H9 (cell line): ENCODE measurements at regions not wholly inside any gene's neighbourhood (a gene's known extent, or its start where the extent isn't known, plus 50 kb on each side); places are given as distances from the start of the nearest gene placed in this dataset.

ENCODE experiments used
- DNase-seq: peaks from one replicate; pipeline ENCODE4 v3.0.0-alpha.2; 2017
- H2AFZ ChIP-seq: one replicate; pipeline ENCODE4 v1.6.1; 2013; ENCODE audit warnings: mild to moderate bottlenecking, low read length, control low read depth, moderate library complexity
- H2AK5ac ChIP-seq: 2 replicates; pipeline ENCODE4 v1.6.1; 2013; ENCODE audit warnings: low read length, control low read depth, mixed read lengths; ENCODE audit not compliant: insufficient read length
- H2BK120ac ChIP-seq: one replicate; pipeline ENCODE4 v1.6.1; 2013; ENCODE audit warnings: low read depth, mild to moderate bottlenecking, low read length, control low read depth, inconsistent platforms; ENCODE audit not compliant: poor library complexity, severe bottlenecking
- H2BK12ac ChIP-seq: 2 replicates; pipeline ENCODE4 v1.6.1; 2013; ENCODE audit warnings: low read length, control low read depth, mixed read lengths, low read depth; ENCODE audit not compliant: insufficient read length
- H2BK15ac ChIP-seq: 2 replicates; pipeline ENCODE4 v1.6.1; 2013; ENCODE audit warnings: low read depth, low read length, control low read depth
- H2BK20ac ChIP-seq: one replicate; pipeline ENCODE4 v1.6.1; 2013; ENCODE audit warnings: low read depth, mild to moderate bottlenecking, low read length, control low read depth, inconsistent platforms; ENCODE audit not compliant: poor library complexity, severe bottlenecking
- H2BK5ac ChIP-seq: 2 replicates; pipeline ENCODE4 v1.6.1; 2013; ENCODE audit warnings: low read length, control low read depth, mixed read lengths; ENCODE audit not compliant: insufficient read length
- H3K14ac ChIP-seq: 2 replicates; pipeline ENCODE4 v1.6.1; 2013; ENCODE audit warnings: low read length, control low read depth; ENCODE audit not compliant: insufficient read depth
- H3K18ac ChIP-seq: 2 replicates; pipeline ENCODE4 v1.6.1; 2013; ENCODE audit warnings: low read depth, mild to moderate bottlenecking, mixed read lengths, low read length, control low read depth; ENCODE audit not compliant: insufficient read length
- H3K23ac ChIP-seq: 2 replicates; pipeline ENCODE4 v1.6.1; 2013; ENCODE audit warnings: low read length, control low read depth, mixed read lengths, low read depth; ENCODE audit not compliant: insufficient read length
- H3K23me2 ChIP-seq: 2 replicates; pipeline ENCODE4 v1.6.1; 2013; ENCODE audit warnings: low read depth, mild to moderate bottlenecking, mixed read lengths, low read length, control low read depth; ENCODE audit not compliant: insufficient read length, poor library complexity, severe bottlenecking
- H3K27ac ChIP-seq: 2 replicates; pipeline ENCODE4 v1.5.1; 2013; ENCODE audit warnings: low read length, control low read depth, mixed read lengths, low read depth; ENCODE audit not compliant: insufficient read length
- H3K27me3 ChIP-seq: 2 replicates; pipeline ENCODE4 v1.6.1; 2013; ENCODE audit warnings: low read length, control low read depth, inconsistent platforms; ENCODE audit not compliant: insufficient read depth
- H3K4ac ChIP-seq: 2 replicates; pipeline ENCODE4 v1.6.1; 2013; ENCODE audit warnings: low read depth, mild to moderate bottlenecking, control low read depth, inconsistent platforms, low read length, moderate library complexity
- H3K4me1 ChIP-seq: 2 replicates; pipeline ENCODE4 v1.6.1; 2013; ENCODE audit warnings: low read length, control low read depth, inconsistent platforms; ENCODE audit not compliant: insufficient read depth
- H3K4me2 ChIP-seq: 2 replicates; pipeline ENCODE4 v1.6.1; 2013; ENCODE audit warnings: low read length, control low read depth, mixed read lengths; ENCODE audit not compliant: insufficient read length, insufficient read depth
- H3K56ac ChIP-seq: 2 replicates; pipeline ENCODE4 v1.6.1; 2013; ENCODE audit warnings: low read depth, mild to moderate bottlenecking, mixed read lengths, low read length, control low read depth; ENCODE audit not compliant: insufficient read length
- H3K79me1 ChIP-seq: 2 replicates; pipeline ENCODE4 v1.6.1; 2013; ENCODE audit warnings: low read depth, mild to moderate bottlenecking, moderate library complexity, low read length, control low read depth, inconsistent platforms; ENCODE audit not compliant: insufficient read depth, poor library complexity, severe bottlenecking
- H3K79me2 ChIP-seq: 2 replicates; pipeline ENCODE4 v1.6.1; 2013; ENCODE audit warnings: low read length, control low read depth, inconsistent platforms; ENCODE audit not compliant: insufficient read depth
- H3K9ac ChIP-seq: 2 replicates; pipeline ENCODE4 v1.6.1; 2013; ENCODE audit warnings: low read length, control low read depth, mixed read lengths; ENCODE audit not compliant: insufficient read length; ENCODE audit errors: extremely low read depth
- H3K9me3 ChIP-seq: one replicate; pipeline ENCODE4 v1.6.1; 2013; ENCODE audit warnings: low read depth, low read length, inconsistent platforms; ENCODE audit not compliant: control insufficient read depth
- H3T11ph ChIP-seq: one replicate; pipeline ENCODE4 v1.6.1; 2013; ENCODE audit warnings: mild to moderate bottlenecking, low read length, control low read depth, inconsistent platforms
- H4K20me1 ChIP-seq: one replicate; pipeline ENCODE4 v1.6.1; 2013; ENCODE audit not compliant: control insufficient read depth, insufficient read length, insufficient read depth
- H4K5ac ChIP-seq: 2 replicates; pipeline ENCODE4 v1.6.1; 2013; ENCODE audit warnings: low read depth, mild to moderate bottlenecking, mixed read lengths, low read length, control low read depth; ENCODE audit not compliant: insufficient read length
- H4K8ac ChIP-seq: replicated peaks from 2 replicates; pipeline ENCODE4 v1.6.1; 2013; ENCODE audit warnings: low read length, control low read depth, mixed read lengths, low read depth; ENCODE audit not compliant: insufficient read length
- H4K91ac ChIP-seq: 2 replicates; pipeline ENCODE4 v1.6.1; 2013; ENCODE audit warnings: low read depth, mild to moderate bottlenecking, moderate library complexity, mixed read lengths, low read length, control low read depth; ENCODE audit not compliant: insufficient read length
- H3K27ac Mint-ChIP-seq, 3 experiments: 2 replicates in 2 of 3; 3 replicates in 1 of 3; pipeline ENCODE4 v1.8.0; 2020 to 2021; ENCODE audit warnings: mixed read lengths in 3 of 3, mild to moderate bottlenecking in 1 of 3, moderate library complexity in 1 of 3
- H3K27me3 Mint-ChIP-seq: 2 replicates; pipeline ENCODE4 v1.8.0; 2021; ENCODE audit warnings: low read depth, mild to moderate bottlenecking, moderate library complexity, mixed read lengths
- H3K36me3 Mint-ChIP-seq, 3 experiments: 2 replicates in 2 of 3; 3 replicates in 1 of 3; pipeline ENCODE4 v1.8.0; 2020 to 2021; ENCODE audit warnings: low read depth in 3 of 3, mixed read lengths in 3 of 3; ENCODE audit not compliant: insufficient read depth in 1 of 3
- H3K4me1 Mint-ChIP-seq, 2 experiments: 2 replicates each; pipeline ENCODE4 v1.8.0; 2020; ENCODE audit warnings: mixed read lengths in 2 of 2
- H3K4me3 Mint-ChIP-seq, 2 experiments: 2 replicates in 1 of 2; 3 replicates in 1 of 2; pipeline ENCODE4 v1.8.0; 2020 to 2021; ENCODE audit warnings: mild to moderate bottlenecking in 2 of 2, mixed read lengths in 2 of 2, moderate library complexity in 1 of 2
- H3K9me3 Mint-ChIP-seq, 2 experiments: 2 replicates in 1 of 2; 3 replicates in 1 of 2; pipeline ENCODE4 v1.8.0; 2020; ENCODE audit warnings: mild to moderate bottlenecking in 2 of 2, mixed read lengths in 2 of 2, moderate library complexity in 1 of 2
- CTCF ChIP-seq: fragments of 200-600 bp; sonication (generic); conservative IDR thresholded peaks from 3 replicates; pipeline ENCODE4 v1.8.0; 2021; ENCODE audit warnings: antibody characterized with exemption, mild to moderate bottlenecking
- WGBS: extraction: QIAGEN DNeasy Blood & Tissue Kit; methylation state at CpG from one replicate; pipeline ENCODE4 v1.1.7; 2013; ENCODE audit warnings: missing lambda C conversion rate, low lambda C conversion rate, mixed read lengths; ENCODE audit not compliant: insufficient read length; ENCODE audit errors: extremely low coverage; 5-methylcytosine and 5-hydroxymethylcytosine counted together

GRCh38 chr15:77843546-77843945, 210.8 kb upstream of the LINGO1 start:
- no peak overlapping the region for H2BK12ac ChIP-seq
- no peak overlapping the region; a peak in 1 of 7 replicates for H3K27ac Mint-ChIP-seq
- TF ChIP-seq CTCF = no peak
- H3K27me3 ChIP-seq = no peaks in the 10 kb centered on the region
- H3K4me1 ChIP-seq = no peaks in the 10 kb centered on the region; the same call in 1 of the 2 replicates
- H3K36me3 Mint-ChIP-seq = peaks cover 12 to 21% (median 16%) of the 10 kb centered on the region in 3 experiments
- H3K9me3 ChIP-seq = peaks cover 6% of the 10 kb centered on the region
- H3K4me2 ChIP-seq = no peak overlapping the region
- H3K4ac ChIP-seq = no peak overlapping the region
- WGBS = no CpG with 5 or more reads among the region's 5 CpGs
- no peak overlapping the region for H3T11ph ChIP-seq
- no peak overlapping the region for H3K9ac ChIP-seq
- no peaks in the 10 kb centered on the region for H4K20me1 ChIP-seq
- no peaks in the 10 kb centered on the region for H3K23me2 ChIP-seq
- H2AK5ac ChIP-seq = no peak overlapping the region
- no peak for DNase-seq
- no peak overlapping the region for H2BK5ac ChIP-seq
- no peaks in the 10 kb centered on the region for H3K79me2 ChIP-seq
- H3K27me3 Mint-ChIP-seq = peaks cover 18% of the 10 kb centered on the region
- no peak overlapping the region for H2BK15ac ChIP-seq
- H3K56ac ChIP-seq = no peak overlapping the region
- H2BK20ac ChIP-seq = no peak overlapping the region
- H3K23ac ChIP-seq = no peak overlapping the region
- no peak overlapping the region for H4K5ac ChIP-seq
- H4K8ac ChIP-seq = no peak overlapping the region
- H2BK120ac ChIP-seq = no peak overlapping the region
- no peak overlapping the region for H3K14ac ChIP-seq
- no peak overlapping the region for H3K27ac ChIP-seq
- H3K9me3 Mint-ChIP-seq = peaks cover 26% of the 10 kb centered on the region in 2 experiments
- H3K79me1 ChIP-seq = no peaks in the 10 kb centered on the region
- H3K18ac ChIP-seq = no peak overlapping the region
- no peak overlapping the region for H3K4me3 Mint-ChIP-seq
- peaks cover 14 to 16% of the 10 kb centered on the region in 2 experiments for H3K4me1 Mint-ChIP-seq
- no peak overlapping the region for H2AFZ ChIP-seq
- no peak overlapping the region for H4K91ac ChIP-seq
